T-helper 17 cell (primary cell): ENCODE measurements at regions not wholly inside any gene's neighbourhood (a gene's known extent, or its start where the extent isn't known, plus 50 kb on each side); places are given as distances from the start of the nearest gene placed in this dataset.

Experiments
- ATAC-seq: fragments of 150-1000 bp; cut with Tn5 transposase; 2 replicates; pipeline ENCODE4 v1.10.0; 2021; ENCODE audit warnings: mild to moderate bottlenecking, moderate library complexity
- DNase-seq, 3 donors: peaks; one replicate each; pipeline versions ENCODE4 v3.0.0 to v3.0.0-alpha.2; 2020 to 2021
- H3K9me3 ChIP-seq: one replicate; pipeline ENCODE4 v1.7.0; 2013; ENCODE audit warnings: low read length, mild to moderate bottlenecking; ENCODE audit not compliant: control insufficient read depth, poor library complexity, severe bottlenecking
- H3K27ac Mint-ChIP-seq: one replicate; pipeline ENCODE4 v1.8.0; 2022; ENCODE audit warnings: mild to moderate bottlenecking, moderate library complexity, mixed read lengths
- H3K27me3 Mint-ChIP-seq: one replicate; pipeline ENCODE4 v1.8.0; 2022; ENCODE audit warnings: mixed read lengths
- H3K36me3 Mint-ChIP-seq: one replicate; pipeline ENCODE4 v1.8.0; 2022; ENCODE audit warnings: low read depth, mixed read lengths
- H3K4me1 Mint-ChIP-seq: one replicate; pipeline ENCODE4 v1.8.0; 2022; ENCODE audit warnings: mild to moderate bottlenecking, mixed read lengths
- H3K4me3 Mint-ChIP-seq: one replicate; pipeline ENCODE4 v1.8.0; 2022; ENCODE audit warnings: mild to moderate bottlenecking, moderate library complexity, mixed read lengths

DNA sequence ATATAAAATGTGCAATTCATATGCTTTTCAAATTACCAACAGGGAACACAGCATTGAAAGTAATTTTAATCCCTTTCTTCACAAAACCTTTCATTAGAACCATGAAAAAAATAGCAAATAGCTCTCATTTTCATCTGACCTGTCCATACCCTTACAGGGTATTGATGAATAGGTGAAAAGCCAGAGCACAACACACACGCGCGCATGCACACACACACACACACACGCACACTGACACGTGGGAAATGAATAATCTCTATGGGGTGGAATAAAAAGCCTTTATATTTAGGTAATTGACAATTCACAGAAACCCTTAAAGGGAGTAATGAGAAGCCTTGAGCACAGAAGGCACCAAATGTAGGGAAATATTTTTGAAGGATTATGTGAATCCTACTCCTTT lies 76.2 kb upstream of the POU2AF2 start:
- Mint-ChIP-seq H3K4me3 (no peak overlapping the region), H3K27me3 (peaks cover 36% of the 10 kb centered on the region), H3K27ac (no peak overlapping the region), H3K36me3 (no peaks in the 10 kb centered on the region), H3K4me1 (no peaks in the 10 kb centered on the region)
- no peaks in the 10 kb centered on the region for H3K9me3 ChIP-seq
- ATAC-seq (no peak), DNase-seq (no peak)

- H3K4me1 Mint-ChIP-seq: no peaks in the 10 kb centered on the region
- peaks cover 38% of the 10 kb centered on the region for H3K27me3 Mint-ChIP-seq
- DNase-seq (no peak), ATAC-seq (no peak)
- no peak overlapping the region for H3K4me3 Mint-ChIP-seq
- no peaks in the 10 kb centered on the region for H3K9me3 ChIP-seq
- H3K27ac Mint-ChIP-seq: no peak overlapping the region
- H3K36me3 Mint-ChIP-seq: no peaks in the 10 kb centered on the region
Measured at GRCh38 chr11:111168871-111169270, 76.7 kb upstream of the POU2AF2 start.

- Mint-ChIP-seq H3K4me3 (no peak overlapping the region), H3K27me3 (peaks cover 47% of the 10 kb centered on the region), H3K27ac (no peak overlapping the region), H3K36me3 (no peaks in the 10 kb centered on the region), H3K4me1 (no peaks in the 10 kb centered on the region)
- ATAC-seq (no peak), DNase-seq (no peak)
- no peaks in the 10 kb centered on the region for H3K9me3 ChIP-seq
Measured at GRCh38 chr11:111167666-111168065, 77.9 kb upstream of the POU2AF2 start.

GRCh38 chr11:111166598-111166997 lies 78.9 kb upstream of the POU2AF2 start:
- Mint-ChIP-seq H3K27ac (no peak overlapping the region), H3K36me3 (no peaks in the 10 kb centered on the region), H3K4me1 (no peaks in the 10 kb centered on the region), H3K4me3 (no peak overlapping the region), H3K27me3 (peaks cover 47% of the 10 kb centered on the region)
- DNase-seq (no peak), ATAC-seq (no peak)
- H3K9me3 ChIP-seq: no peaks in the 10 kb centered on the region

GRCh38 chr11:111162305-111162704 lies 83.2 kb upstream of the POU2AF2 start:
- Mint-ChIP-seq H3K4me3 (no peak overlapping the region), H3K4me1 (no peaks in the 10 kb centered on the region), H3K36me3 (no peaks in the 10 kb centered on the region), H3K27me3 (peaks cover 38% of the 10 kb centered on the region), H3K27ac (no peak overlapping the region)
- DNase-seq: no peak
- ATAC-seq: no peak
- H3K9me3 ChIP-seq: no peaks in the 10 kb centered on the region

DNA sequence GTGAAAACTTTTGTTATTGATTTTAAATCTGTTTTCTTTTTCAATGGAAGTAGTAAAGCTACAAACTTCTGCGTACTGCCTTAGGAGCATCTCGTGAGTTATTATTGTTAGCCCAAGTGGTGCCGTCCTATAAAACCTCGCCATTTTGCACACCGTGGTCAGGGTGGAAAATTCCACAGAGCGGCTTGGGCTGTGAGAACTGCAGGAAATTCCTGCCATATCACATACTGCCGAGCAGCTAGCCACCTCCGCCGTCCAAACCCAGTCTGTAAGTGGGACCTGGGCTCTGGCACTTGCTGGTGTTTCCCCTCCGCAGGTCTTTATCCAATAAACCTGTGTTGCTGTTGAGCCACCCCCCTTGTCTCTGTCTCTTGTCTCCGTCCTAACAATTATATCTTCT lies 88.0 kb upstream of the POU2AF2 start:
- H3K9me3 ChIP-seq: no peaks in the 10 kb centered on the region
- no peak overlapping the region for H3K27ac Mint-ChIP-seq
- H3K4me1 Mint-ChIP-seq: no peaks in the 10 kb centered on the region
- H3K4me3 Mint-ChIP-seq: no peak overlapping the region
- ATAC-seq (no peak), DNase-seq (no peak)
- H3K36me3 Mint-ChIP-seq: no peaks in the 10 kb centered on the region
- H3K27me3 Mint-ChIP-seq: peaks cover 21% of the 10 kb centered on the region

DNA sequence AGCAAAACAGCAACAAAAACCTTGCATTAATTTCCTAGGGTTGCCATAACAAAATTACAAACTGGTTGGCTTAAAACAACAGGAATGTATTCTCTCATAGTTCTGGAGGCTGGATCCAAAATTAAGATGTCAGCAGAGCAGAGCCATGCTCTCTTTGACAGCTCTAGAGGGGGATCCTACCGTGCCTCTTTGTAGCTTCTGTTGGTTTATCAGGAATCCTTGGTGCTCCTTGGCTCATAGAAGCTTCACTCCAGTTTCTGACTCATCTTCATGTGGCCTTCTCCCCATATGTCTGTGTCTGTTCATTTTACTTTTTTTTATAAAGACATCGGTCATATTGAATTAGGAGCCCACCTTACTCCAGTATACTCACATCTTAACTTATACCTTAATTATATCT lies 90.5 kb upstream of the POU2AF2 start:
- no peak overlapping the region for H3K4me3 Mint-ChIP-seq
- no peaks in the 10 kb centered on the region for H3K9me3 ChIP-seq
- ATAC-seq: no peak
- no peaks in the 10 kb centered on the region for H3K36me3 Mint-ChIP-seq
- no peak overlapping the region for H3K27ac Mint-ChIP-seq
- peaks cover 20% of the 10 kb centered on the region for H3K27me3 Mint-ChIP-seq
- H3K4me1 Mint-ChIP-seq: no peaks in the 10 kb centered on the region
- DNase-seq: no peak

GRCh38 chr11:111153194-111153593 lies 92.3 kb upstream of the POU2AF2 start:
- no peak overlapping the region for H3K27ac Mint-ChIP-seq
- peaks cover 25% of the 10 kb centered on the region for H3K27me3 Mint-ChIP-seq
- H3K4me3 Mint-ChIP-seq: no peak overlapping the region
- ATAC-seq (no peak), DNase-seq (no peak)
- H3K9me3 ChIP-seq: no peaks in the 10 kb centered on the region
- no peaks in the 10 kb centered on the region for H3K36me3 Mint-ChIP-seq
- H3K4me1 Mint-ChIP-seq: no peaks in the 10 kb centered on the region

DNA sequence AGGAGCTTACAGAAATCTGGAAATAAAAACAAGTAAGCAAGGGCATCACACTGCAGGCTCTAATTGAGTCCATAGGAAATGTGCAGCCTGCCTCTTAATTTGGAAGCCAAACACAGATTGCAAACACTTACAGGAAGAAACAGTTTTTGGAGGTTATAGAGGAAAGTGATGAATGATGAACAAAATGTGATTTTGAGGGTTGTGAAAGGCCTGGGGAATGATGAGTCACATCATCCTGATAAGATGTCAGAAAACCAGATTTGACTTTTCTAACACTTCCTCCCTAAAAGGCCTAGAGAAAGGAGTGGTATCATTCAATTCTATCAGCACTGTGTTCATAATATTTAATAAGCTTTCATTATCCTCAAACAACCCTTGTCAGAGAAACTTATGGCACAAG lies 96.6 kb upstream of the POU2AF2 start:
- H3K9me3 ChIP-seq: no peaks in the 10 kb centered on the region
- H3K4me3 Mint-ChIP-seq: no peak overlapping the region
- H3K27me3 Mint-ChIP-seq: peaks cover 22% of the 10 kb centered on the region
- H3K4me1 Mint-ChIP-seq: no peaks in the 10 kb centered on the region
- H3K27ac Mint-ChIP-seq: no peak overlapping the region
- DNase-seq (no peak), ATAC-seq (no peak)
- no peaks in the 10 kb centered on the region for H3K36me3 Mint-ChIP-seq

GRCh38 chr11:111148121-111148520 lies 97.4 kb upstream of the POU2AF2 start:
- H3K27me3 Mint-ChIP-seq: peaks cover 20% of the 10 kb centered on the region
- ATAC-seq: no peak

DNA sequence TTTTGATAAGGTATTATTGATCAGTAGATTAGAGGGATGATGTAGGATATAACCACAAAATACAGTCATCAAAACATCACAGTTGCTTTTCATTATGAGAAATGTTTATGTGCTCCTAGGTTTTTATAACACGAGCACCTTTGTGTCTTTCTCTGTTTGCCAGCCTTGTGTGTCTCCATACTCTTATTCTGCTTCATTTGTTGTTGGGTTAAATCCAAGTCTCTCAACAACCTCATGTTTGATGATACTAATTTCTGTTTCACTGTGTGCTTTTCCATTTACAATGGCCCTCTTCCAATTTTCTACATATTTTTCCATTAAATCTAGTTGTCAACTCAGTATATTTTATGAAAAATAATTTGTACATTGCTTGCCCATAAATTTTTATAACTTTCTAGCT lies 107.7 kb upstream of the POU2AF2 start:
- Mint-ChIP-seq H3K27me3 (peaks cover 36% of the 10 kb centered on the region), H3K4me3 (no peak overlapping the region), H3K36me3 (no peaks in the 10 kb centered on the region), H3K4me1 (no peaks in the 10 kb centered on the region), H3K27ac (no peak overlapping the region)
- DNase-seq: no peak
- H3K9me3 ChIP-seq: no peaks in the 10 kb centered on the region
- ATAC-seq: no peak

More at GRCh38 chr11:111148121-111148520, 97.4 kb upstream of the POU2AF2 start:
- no peak overlapping the region for H3K4me3 Mint-ChIP-seq
- H3K9me3 ChIP-seq: no peaks in the 10 kb centered on the region
- no peak overlapping the region for H3K27ac Mint-ChIP-seq
- H3K36me3 Mint-ChIP-seq: no peaks in the 10 kb centered on the region
- no peaks in the 10 kb centered on the region for H3K4me1 Mint-ChIP-seq
- DNase-seq: no peak

DNA sequence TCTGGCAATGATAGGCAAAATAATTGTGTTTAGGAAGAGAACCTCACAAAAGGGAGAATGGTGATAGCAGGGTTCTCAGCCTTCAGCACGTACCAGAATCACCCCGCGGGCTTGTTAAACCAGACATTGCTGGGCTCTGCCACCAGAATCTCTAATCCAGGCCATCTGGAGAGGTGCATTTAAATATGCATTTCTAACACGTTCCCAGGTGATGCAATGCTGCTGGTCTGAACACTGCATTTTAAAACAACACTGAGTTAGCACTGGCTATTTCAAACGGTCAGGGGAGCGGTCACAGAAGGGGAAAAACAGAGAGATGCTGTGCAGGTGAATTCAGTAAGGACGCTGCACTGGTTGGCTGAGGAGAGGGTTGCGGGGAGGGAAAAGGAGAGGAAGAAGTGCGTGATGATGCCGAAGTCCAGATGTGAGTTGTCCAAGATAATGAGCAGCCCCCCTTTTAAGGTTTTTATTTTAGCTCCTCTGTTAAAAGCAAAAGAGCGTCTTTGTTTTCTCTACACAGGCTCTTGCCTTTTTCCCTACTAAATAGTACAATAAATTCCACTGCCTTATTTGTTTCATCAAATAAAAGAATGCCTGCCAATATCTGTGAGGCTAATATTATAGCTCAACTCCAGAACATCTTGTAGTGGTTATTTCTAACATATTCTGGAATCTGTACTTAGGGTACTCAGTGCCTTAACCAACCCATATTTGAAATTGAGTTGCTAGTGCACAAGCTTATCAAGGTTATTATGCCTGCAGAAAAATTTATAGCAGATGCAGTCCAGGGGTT lies 109.6 kb upstream of the POU2AF2 start:
- no peak overlapping the region for H3K4me3 Mint-ChIP-seq
- H3K4me1 Mint-ChIP-seq: no peaks in the 10 kb centered on the region
- ATAC-seq: no peak
- no peaks in the 10 kb centered on the region for H3K36me3 Mint-ChIP-seq
- peaks cover 41% of the 10 kb centered on the region for H3K27me3 Mint-ChIP-seq
- H3K27ac Mint-ChIP-seq: no peak overlapping the region
- H3K9me3 ChIP-seq: no peaks in the 10 kb centered on the region
- no peak for DNase-seq

DNA sequence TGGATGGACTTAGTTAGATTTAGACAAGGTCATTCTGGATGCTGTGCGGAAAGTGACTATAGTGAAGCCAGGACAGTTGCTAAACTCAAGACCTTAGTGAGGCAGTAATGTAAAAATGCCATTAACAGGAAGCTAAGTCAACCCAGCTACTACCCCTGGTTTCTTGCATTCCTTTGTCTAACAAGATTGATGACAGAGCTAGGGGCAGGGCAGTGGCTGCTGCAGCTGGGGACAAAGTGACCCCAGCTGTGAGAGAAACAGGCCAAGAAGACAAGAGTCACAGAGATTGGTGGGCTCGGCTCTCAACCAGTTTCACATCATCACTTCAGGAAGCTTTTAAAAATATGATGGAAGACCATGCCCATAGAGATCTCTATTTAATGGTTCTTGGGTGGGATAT lies 110.4 kb upstream of the POU2AF2 start:
- ATAC-seq (no peak), DNase-seq (no peak)
- Mint-ChIP-seq H3K4me3 (no peak overlapping the region), H3K27ac (no peak overlapping the region), H3K4me1 (no peaks in the 10 kb centered on the region), H3K27me3 (peaks cover 36% of the 10 kb centered on the region), H3K36me3 (no peaks in the 10 kb centered on the region)
- H3K9me3 ChIP-seq: no peaks in the 10 kb centered on the region

- no peaks in the 10 kb centered on the region for H3K9me3 ChIP-seq
- Mint-ChIP-seq H3K4me3 (no peak overlapping the region), H3K36me3 (no peaks in the 10 kb centered on the region), H3K27me3 (peaks cover 15% of the 10 kb centered on the region), H3K27ac (no peak overlapping the region), H3K4me1 (no peaks in the 10 kb centered on the region)
- ATAC-seq (no peak), DNase-seq (no peak)
Measured at GRCh38 chr11:111128076-111128870, 117.3 kb upstream of the POU2AF2 start.
